HUDEP-2 (cell line): ENCODE measurements at regions not wholly inside any gene's neighbourhood (a gene's known extent, or its start where the extent isn't known, plus 50 kb on each side); places are given as distances from the start of the nearest gene placed in this dataset.

Source experiments
- DNase-seq, 76 experiments: peaks; one replicate each; lab custom pipeline; 2025; ENCODE audit not compliant: unreplicated experiment in 76 of 76; lab: John Stamatoyannopoulos, UW

DNA sequence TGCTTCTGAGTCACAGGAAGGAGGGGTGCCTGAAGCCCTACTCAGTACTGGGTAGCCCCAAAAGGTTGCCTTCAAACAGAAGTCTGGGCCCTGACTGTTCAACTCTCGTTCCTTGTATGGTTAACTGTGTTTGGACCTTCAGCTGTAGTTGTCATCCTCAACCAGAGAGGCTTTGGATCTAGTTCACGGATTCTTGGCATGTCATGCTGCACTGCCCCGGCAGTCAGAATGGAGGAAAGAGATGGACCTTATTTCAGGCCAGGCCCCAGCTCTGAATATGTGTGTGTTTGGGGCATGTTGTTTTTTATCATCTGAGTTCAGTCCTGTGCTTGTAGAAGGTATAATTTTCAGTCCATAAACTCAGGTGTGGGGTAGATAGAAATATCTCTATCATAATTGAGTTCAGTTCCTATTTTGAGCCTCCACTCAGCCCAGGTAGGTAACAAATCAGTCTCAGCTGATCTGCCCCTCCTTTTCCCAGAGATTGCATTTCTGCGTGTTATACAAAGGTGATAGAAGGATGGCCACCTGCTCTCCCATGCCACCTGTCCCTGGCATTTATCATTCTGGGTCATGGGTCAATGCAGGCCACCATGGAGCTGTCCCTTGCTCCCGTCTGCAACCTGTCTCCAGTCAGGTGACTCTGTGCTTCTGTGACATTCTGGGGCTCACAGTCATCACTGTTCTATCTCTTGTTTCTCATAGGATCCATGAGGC, 127.5 kb upstream of the CPEB4 start:
- DNase-seq, result no peak

DNA sequence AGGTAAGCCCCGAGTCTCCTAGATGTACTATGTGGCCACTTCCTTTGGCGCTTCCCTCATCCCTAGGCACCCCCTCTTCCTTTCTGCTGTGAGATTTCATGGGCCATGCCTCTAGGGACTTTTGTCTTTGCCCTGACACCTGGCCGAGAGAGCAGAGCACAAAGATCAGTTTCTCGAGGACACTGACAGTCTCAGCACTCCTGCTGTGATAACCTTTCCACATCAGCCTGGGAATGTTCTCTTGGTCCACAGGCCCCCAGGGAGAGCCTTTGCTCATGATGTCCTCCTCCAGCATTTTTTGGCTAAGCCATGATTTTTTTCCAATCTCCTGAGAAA, 127.0 kb upstream of the CPEB4 start:
- DNase-seq, result no peak

DNA sequence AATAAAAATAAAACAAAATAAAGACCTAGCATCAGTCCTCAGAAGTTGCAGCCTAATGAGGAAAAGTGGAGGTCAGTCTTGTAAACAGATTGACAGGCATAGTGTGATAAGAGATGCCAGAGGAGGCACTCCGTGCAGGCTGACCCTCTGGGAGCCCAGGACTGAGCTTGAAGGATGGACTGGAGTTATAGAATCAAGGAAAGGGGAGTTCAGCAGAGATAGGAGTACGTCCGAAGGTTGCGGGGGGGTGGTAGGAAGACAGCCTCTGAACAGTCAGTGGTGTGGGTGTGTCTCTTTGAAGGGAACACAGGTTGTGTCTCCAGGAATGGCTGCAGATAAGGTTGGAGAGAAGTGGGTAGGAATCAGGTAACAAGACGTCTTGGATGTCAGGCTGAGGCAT, 126.1 kb upstream of the CPEB4 start:
- no peak for DNase-seq

DNA sequence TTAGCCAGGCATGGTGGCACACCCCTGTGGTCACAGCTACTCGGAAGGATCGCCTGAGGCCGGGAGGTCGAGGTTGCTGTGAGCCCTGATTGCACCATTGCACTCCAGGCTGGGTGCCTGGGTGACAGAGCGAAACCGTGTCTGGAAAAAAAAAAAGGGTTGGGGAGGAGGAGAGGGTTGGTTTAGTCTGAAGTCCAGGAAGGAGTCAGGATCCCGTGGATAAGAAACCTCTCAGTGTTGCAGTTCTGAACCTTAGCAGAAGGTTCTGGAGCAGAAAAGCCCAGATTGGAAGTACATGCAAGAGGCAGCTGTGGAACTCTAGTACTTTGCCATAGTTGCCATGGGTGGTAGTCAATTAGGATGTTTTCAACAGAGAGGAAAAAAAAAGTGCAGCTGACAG, 125.2 kb upstream of the CPEB4 start:
- no peak for DNase-seq

DNA sequence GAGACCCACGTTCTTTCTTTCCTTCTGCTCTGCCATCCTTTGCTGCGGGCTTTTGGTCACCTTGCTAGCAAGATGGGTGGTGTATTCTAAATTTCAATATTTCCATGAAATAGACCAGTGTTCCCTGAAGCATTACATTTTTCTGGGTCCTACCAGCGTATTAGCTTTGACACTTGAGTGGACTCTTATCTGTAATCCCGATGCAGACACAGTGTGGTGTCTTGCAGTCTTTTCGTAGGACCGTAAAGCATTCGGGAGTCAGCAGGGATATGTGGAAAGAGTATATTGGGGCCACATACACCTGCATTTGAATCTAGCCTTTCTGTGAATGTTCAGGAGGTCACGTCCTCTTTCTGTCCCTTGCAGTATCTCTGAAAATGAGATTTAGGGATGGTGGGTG, 124.7 kb upstream of the CPEB4 start:
- no peak for DNase-seq

DNA sequence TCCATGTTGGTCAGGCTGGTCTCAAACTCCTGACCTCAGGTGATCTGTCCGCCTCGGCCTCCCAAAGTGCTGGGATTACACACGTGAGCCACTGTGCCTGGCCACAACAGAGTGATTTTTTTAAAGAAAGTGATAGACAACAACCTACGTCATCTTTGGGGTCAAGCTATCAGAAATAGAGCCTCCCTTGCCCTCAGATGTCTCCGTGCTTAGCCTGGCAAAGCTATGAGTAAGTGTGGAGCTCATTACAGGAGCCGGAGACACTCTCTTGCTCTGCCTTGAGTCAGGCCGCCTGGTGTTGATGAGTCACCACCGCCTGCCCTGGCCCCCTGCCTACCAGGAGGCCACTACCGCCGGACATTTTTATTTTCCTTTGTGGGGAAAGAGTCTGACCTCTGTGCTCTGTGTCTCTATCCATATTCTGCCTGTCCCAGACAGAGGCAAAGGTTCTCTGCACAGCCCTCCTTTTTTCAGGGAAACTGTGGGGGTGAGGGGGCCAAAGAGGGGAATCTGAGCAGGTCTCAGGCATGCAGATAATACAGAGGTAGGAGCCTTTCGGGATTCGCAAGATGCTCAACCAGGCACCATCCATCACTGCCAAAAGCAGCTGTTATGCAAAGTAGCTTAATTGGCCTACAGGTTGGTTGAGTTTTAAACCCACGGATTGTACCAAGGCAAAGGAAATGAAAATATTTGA, 123.7 kb upstream of the CPEB4 start:
- DNase-seq, result peak in 68 of 76 experiments; percentile 6 to 79 (median 52)

DNA sequence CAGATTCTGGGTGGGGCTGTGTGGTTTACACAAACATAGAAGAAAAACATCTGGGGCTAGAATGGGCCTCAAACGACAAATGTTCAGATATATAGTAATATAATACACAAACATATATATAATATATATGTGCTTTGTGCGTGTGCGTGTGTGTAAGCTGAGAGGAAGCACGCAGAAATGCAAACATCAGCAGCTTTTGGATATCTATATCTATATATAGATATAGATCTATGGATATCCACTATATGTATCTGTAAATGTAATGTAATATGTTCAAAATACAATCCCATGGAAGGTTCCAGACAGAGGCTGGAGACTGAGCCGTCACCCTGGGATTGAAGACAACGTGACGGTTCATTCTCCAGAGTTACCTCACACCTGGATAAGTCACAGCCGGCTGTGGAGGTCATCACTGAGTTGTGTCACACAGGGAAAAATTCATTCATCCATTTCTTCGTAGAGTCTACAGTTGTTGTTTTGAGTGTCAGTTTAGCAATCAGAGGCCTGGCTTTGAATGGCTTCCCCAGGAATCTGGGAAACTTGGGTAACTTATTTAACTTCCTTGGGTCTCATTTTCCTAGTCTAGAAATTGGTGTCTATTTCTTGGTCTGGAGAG, 123.0 kb upstream of the CPEB4 start:
- DNase-seq, result peak in 1 of 76 experiments; percentile 6

DNA sequence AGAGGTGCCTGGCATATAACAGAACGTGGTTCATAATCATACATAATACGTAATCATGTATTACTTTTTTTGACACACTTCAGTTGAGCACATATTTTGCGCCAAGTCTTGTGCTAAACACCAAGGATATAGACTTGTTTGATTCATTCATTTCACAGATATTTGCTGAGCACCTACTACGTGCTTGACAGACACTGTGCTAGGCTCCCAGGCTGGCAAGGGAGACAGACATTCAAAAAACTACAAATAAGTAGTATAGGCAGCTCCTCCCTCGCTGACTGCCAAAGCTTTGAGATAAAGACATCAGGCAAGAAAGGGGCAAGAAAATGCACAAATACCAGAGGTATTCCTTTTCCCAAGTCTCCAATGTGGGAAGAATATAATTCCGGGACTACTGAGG, 122.5 kb upstream of the CPEB4 start:
- no peak for DNase-seq

DNA sequence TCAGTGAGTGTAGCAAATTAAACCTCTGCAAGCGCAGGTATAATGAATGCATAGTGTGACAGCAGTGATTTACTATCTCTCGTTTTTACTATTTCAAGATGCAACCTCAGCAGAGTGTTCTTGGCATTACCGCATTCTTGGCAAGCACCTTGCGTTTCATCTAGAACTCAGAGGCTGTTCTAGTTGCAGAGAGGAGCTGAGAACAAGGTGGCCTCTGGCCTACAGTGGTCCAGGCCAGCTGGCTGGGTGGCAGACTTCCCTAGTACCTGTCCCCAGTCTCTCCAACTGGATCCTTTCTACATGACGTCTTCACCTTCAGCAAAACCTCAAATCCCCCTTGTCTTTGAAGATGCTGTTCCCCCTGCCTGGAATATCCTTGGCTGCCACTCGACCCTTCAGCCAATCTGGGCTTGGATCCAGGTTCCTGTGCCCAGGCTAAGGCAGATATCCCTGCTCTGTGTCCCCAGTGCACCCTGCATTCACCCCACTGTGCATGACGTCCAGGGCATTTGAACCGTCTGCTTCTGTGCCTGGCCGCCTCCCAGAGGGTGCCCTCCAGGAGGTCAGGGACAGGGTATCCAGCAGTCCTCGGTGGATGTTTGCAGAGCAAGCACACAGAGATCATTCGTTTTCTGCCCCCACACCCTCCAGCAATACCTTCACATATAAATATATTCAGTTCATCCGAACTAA, 120.4 kb upstream of the CPEB4 start:
- no peak for DNase-seq

DNA sequence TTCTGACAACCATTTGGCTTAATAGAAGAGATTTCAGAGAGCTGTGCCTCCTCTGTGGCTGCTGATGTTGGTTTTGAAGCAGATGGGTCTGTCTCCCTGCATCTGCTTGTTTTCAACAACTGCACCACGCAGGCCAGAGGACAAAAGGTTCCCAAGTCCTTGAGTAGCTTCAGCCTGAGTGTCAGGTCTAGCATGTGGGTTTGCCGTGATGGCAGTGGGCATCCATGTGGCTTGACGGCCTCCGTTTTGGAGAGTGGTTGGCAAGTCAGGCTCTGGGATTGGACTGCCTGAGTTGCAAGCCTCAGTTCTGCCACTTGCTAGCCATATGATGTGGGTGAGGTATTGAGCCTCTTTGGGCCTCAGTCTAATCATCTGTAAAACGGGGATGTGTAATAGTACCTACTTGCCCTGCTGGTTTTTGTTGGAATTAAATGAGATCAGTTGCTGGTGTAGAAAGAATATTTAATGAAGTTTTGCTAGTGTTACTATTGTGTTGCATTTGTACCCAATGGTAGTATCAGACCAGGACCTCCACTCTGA, 119.8 kb upstream of the CPEB4 start:
- DNase-seq, result no peak

DNA sequence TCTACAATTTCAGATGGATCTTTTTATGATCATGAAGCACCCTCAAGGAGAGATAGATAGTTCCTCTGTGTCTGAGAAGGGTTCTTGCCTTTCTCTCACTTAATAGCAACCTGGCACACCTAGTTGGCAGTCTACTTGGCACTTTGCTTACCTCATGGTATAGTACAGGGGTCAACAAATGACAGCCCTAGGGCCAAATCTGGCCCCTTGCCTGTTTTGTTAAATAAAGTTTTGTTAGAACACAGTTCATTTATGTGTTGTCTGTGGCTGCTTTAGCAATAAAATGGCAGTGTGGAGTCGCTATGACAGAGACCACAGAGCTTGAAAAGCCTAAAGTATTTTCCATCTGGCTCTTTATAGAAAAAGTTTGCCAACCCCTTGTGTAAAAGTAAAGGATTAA, 119.3 kb upstream of the CPEB4 start:
- no peak for DNase-seq

DNA sequence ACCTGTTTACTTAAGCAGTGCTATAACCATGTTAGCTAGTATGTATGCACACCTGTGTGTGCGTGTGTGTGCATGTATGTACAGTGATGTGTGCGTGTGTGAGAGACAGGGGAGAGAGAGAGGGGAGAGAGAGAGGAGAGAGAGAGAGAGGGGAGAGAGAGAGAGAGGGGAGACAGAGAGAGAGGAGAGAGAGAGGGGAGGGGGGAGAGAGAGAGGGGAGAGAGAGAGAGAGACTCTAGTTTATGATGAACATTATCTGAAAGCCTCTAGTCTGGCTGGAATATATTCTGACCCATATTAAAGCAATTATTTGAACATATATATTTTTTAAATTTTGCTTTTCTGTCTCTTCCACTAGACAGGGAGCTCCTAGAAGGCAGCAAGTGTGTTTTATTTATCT, 117.5 kb upstream of the CPEB4 start:
- no peak for DNase-seq

DNA sequence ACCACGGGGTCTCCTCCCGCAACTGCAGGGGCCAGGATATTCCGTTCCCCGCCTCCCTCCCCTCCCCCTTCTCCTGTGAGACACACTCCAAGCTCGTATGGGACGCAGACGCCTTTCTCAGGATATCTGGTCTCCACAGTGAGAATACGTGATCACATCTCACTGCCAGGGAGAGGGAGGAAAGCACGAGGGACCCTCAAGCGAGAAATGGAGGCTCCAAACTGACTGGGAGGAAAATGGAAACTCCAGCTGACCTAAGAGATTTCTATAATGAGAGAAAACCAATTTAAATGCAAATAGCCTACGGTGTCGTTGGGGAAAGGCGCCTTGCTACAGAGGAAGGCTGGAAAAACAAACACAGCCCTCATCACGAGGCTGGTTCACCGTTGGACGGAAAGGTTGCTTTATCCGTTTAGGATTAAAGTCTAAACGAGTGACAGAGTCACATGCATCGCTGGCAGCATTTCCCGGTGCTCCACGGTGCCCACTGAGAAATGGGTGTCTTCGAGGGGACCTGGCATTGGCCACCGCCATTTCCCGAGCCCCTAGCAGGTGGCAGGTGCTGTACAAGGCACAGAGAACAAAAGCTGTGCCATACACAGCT, 116.9 kb upstream of the CPEB4 start:
- no peak for DNase-seq

DNA sequence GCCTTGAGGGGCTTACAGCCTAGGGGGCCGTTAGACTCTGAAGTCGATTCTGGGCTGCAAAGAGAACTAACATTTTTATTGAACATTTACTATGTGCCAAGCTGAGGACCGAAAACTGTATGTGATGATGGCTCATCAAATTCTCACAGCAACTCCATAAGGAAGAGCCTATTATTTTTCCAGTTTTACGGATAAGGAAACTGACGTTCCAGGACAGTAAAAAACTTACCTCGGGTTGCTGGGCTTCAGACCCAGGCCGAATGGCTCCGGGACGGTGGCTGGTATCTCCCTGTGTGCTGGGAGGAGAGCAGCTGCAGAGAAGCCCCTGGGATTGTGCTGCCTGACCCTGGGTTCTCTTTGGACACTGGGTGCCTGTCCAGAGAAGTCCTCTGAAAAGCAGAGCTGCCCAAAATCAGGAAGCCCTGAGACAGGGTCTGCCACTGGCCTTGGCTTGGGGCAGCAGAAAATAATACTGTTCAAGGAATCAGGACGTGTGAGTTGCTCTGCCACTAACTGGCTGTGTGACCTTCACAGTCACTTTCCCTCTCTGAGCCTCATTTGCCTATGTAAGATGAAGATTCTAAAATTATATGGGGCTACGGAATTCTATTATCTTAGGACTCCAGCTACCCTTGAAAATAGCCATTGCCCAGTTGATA, 116.3 kb upstream of the CPEB4 start:
- no peak for DNase-seq

DNA sequence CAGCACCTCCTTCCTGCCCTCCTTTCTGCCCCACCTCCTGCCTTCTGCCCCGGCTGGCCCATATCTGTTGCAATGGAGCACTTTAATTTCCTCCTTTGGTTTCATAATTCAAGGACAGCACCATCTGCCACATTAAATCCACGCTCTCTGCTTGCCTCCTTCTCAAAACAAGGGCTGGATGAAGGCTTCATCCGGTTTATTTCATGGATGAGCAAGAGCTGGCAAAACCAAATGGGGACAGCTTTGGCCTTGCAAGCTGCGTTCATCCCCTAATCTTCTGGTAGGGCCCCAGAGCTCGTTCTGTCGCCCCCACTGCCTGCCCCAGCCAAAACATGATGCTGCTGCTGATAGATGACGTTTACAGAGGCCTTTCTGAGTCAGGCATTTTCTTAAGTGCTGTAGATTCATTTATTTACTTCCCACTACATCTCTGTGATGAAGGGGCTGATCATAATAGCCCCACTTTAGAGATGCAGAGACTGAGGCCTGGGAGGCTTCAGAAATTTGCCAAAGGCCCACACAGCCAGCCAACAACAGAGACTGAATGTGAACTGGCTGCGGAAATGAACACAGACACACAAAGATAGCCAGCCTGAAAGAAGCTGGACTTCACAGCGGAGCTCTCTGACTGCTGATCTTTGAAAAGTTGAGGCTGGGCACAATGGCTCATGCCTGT, 115.6 kb upstream of the CPEB4 start:
- peak in 10 of 76 experiments; percentile 4 to 37 (median 18) for DNase-seq

DNA sequence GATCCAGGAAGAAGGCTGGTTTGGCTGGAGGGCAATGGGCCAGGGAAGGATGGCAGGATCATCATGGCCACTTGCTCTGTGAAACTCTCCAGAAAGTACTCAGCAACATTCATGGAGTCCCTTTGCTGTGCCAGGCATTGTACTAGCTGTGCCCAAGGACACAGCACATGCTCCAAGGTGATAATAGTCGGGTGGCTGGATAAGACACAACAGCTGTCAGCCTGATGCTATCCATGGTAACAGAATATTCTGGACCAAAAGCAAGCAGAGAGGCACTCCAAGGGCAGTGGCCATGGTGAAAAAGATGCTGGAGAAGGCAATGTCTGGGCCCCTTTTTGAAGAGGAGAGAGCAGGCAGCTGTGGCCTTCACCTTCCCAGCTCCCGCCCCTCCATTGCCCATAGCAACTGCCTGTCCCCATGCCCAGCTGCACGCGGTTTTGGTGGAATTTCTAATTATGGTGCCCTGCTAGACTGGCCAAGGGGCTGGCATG, 113.8 kb upstream of the CPEB4 start:
- peak in 18 of 76 experiments; percentile 4 to 49 (median 26) for DNase-seq

DNA sequence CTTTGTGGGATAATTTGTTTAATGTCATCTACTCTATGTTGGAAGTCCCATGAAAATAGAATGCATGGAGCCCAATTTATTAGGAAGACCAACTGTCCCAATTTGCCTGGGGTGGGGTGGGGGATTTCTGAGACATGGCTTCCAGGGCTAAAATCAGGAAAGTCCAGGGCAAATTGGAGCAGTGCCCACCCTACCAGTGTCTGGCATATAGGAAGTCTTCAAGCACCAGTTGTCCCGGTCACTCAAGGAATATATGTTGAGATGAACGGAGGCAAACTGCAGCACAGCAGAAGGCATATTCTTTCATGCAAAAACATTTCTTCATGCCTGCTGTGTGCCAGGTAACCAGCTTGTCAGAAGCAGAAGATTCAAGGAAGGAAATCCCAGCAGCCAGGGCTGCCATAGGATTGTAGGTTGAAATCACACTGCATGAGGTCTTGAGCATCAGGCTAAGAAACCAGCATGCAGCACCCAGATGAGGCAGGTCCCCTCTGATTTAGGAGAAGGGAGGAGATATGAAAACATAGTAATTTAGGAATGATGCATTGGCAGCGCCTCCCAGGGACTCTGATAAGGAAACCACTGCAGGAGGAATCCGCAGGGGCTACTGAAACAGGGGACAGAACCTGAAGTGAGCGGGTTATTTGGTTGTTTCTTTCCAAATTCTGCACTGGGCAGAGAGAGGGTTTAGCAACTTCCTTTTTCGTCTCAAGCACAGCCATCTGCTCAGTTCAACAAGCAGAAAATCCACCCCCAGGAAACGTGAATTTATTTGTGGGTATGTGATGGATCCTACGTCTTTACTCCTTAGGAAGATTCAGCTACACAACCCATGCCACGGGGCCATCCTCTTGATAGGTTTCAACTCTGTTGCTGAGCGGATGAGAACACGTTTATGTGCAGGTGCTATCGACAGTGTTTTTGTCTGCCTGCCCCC, 112.6 kb upstream of the CPEB4 start:
- DNase-seq, result no peak

DNA sequence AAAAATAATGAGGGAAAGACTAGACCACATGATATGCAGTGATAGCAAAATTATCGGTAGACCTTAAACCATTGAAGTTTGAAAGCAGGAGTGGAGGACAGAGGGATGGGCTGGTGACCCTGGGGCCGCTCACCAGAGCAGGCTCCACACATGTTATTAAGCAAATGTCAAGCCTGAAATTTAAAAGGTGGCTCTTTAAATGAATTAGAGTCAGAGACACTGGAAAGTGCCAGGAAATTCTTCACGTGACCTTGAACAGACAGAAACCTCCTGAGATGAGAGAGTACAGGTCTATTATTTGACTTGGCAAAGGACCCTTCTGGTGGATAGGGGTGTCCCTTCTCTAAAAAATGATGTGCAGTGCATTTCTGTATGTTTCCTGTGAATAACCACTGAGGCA, 111.0 kb upstream of the CPEB4 start:
- DNase-seq, result no peak

DNA sequence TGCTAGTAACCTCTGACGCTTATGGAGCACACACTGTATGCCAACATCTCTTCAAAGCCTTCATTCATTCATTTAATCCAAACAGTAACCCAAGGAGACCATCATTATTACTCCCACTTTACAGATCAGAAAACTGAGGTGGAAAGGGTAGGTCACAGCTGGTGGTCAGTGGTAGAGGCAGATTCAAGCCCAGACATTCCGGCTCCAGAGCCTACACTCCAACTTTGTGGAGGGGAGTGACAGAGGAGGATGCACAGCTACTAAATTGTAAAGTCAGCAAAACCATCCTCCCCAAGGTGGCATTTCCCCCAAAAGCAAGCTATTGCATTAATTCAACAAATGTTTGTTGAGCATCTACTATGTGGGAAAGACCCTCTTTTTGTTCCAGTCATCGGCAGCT, 110.5 kb upstream of the CPEB4 start:
- no peak for DNase-seq
